HEK293 (cell line): ENCODE measurements at regions not wholly inside any gene's neighbourhood (a gene's known extent, or its start where the extent isn't known, plus 50 kb on each side); places are given as distances from the start of the nearest gene placed in this dataset.

Experiments used
- CTCF ChIA-PET: fragments of 350-600 bp; formaldehyde crosslinking; extraction: SDS; loops from one replicate; lab custom pipeline; 2021; ENCODE audit warnings: antibody characterized with exemption; lab: Yijun Ruan, JAX
- POLR2A ChIA-PET: fragments of 300-600 bp; formaldehyde crosslinking; extraction: SDS; loops from one replicate; lab custom pipeline; 2020; ENCODE audit warnings: antibody characterized with exemption, inconsistent platforms; lab: Yijun Ruan, JAX
- H3K27ac ChIP-seq: fragments of 200-500 bp; sonication (Bioruptor generic); 2 replicates; pipeline ENCODE4 v1.5.1; 2014; ENCODE audit warnings: low read depth, low read length, control low read depth, inconsistent platforms; ENCODE audit errors: extremely low read depth
- H3K36me3 ChIP-seq, 2 experiments: fragments of 200-500 bp in 1 of 2; sonication (Bioruptor generic) in 1 of 2; 1 replicate in 1 of 2; 2 replicates in 1 of 2; pipeline ENCODE4 v1.5.1; 2014 to 2017; ENCODE audit warnings: inconsistent platforms in 2 of 2, low read length in 2 of 2; ENCODE audit not compliant: control insufficient read depth in 2 of 2, insufficient read depth in 1 of 2
- H3K4me1 ChIP-seq: fragments of 200-500 bp; sonication (Bioruptor generic); 2 replicates; pipeline ENCODE4 v1.5.1; 2014; ENCODE audit warnings: mild to moderate bottlenecking, low read length, inconsistent platforms; ENCODE audit not compliant: control insufficient read depth, insufficient read depth
- H3K4me3 ChIP-seq: 2 replicates; pipeline ENCODE4 v1.5.1; 2011; ENCODE audit warnings: low read depth, mild to moderate bottlenecking, control low read depth, low read length, moderate library complexity
- H3K9me3 ChIP-seq: fragments of 200-500 bp; sonication (Bioruptor generic); 2 replicates; pipeline ENCODE4 v1.5.1; 2014; ENCODE audit warnings: low read depth, low read length, inconsistent platforms; ENCODE audit not compliant: control insufficient read depth, insufficient read depth
- EGR2 ChIP-seq: fragments of 450-650 bp; formaldehyde crosslinking; IDR thresholded peaks from 2 replicates; pipeline ENCODE4 v1.5.1; 2016; ENCODE audit warnings: low read depth, missing biosample characterization, missing genetic modification characterization
- PATZ1 ChIP-seq: fragments of 450-650 bp; formaldehyde crosslinking; IDR thresholded peaks from 2 replicates; pipeline ENCODE4 v1.5.1; 2016; ENCODE audit warnings: missing biosample characterization, missing genetic modification characterization
- SCRT2 ChIP-seq: fragments of 450-650 bp; formaldehyde crosslinking; IDR thresholded peaks from 2 replicates; pipeline ENCODE4 v1.5.1; 2016; ENCODE audit warnings: missing biosample characterization, missing genetic modification characterization
- SP2 ChIP-seq: fragments of 450-650 bp; formaldehyde crosslinking; IDR thresholded peaks from 2 replicates; pipeline ENCODE4 v1.5.1; 2016; ENCODE audit warnings: missing biosample characterization, missing genetic modification characterization
- ZBTB10 ChIP-seq: fragments of 450-650 bp; formaldehyde crosslinking; IDR thresholded peaks from 2 replicates; pipeline ENCODE4 v1.5.1; 2016; ENCODE audit warnings: missing biosample characterization, missing genetic modification characterization
- ZFHX2 ChIP-seq: fragments of 450-650 bp; formaldehyde crosslinking; conservative IDR thresholded peaks from 2 replicates; pipeline ENCODE4 v1.5.1; 2016; ENCODE audit warnings: missing biosample characterization, missing genetic modification characterization
- ZFP37 ChIP-seq: fragments of 450-650 bp; formaldehyde crosslinking; IDR thresholded peaks from 2 replicates; pipeline ENCODE4 v1.5.1; 2016; ENCODE audit warnings: missing biosample characterization, missing genetic modification characterization
- ZNF121 ChIP-seq: fragments of 450-650 bp; formaldehyde crosslinking; IDR thresholded peaks from 2 replicates; pipeline ENCODE4 v1.5.1; 2016; ENCODE audit warnings: missing biosample characterization, missing genetic modification characterization
- ZNF362 ChIP-seq: fragments of 450-650 bp; formaldehyde crosslinking; IDR thresholded peaks from 2 replicates; pipeline ENCODE4 v1.5.1; 2016; ENCODE audit warnings: missing biosample characterization, missing genetic modification characterization
- ZNF510 ChIP-seq: fragments of 450-650 bp; formaldehyde crosslinking; IDR thresholded peaks from 2 replicates; pipeline ENCODE4 v1.5.1; 2018; ENCODE audit warnings: mild to moderate bottlenecking, missing genetic modification characterization, missing biosample characterization; ENCODE audit not compliant: insufficient replicate concordance
- ZNF830 ChIP-seq: fragments of 450-650 bp; IDR thresholded peaks from 2 replicates; pipeline ENCODE4 v1.5.0; 2018; ENCODE audit warnings: missing biosample characterization, missing genetic modification characterization, low read depth, mild to moderate bottlenecking, moderate library complexity
- ZSCAN23 ChIP-seq: fragments of 450-650 bp; formaldehyde crosslinking; IDR thresholded peaks from 2 replicates; pipeline ENCODE4 v1.5.1; 2016; ENCODE audit warnings: missing biosample characterization, missing genetic modification characterization

GRCh38 chr11:13897646-13898276, 64.8 kb upstream of the SPON1 start:
- no peaks in the 10 kb centered on the region for H3K36me3 ChIP-seq
- no peak overlapping the region for H3K27ac ChIP-seq
- TF ChIP-seq ZFHX2 (tag by site-specific recombination) (0 out of 2 replicates have a peak, but pooled peaks have one; percentile 9), SCRT2 (tag by site-specific recombination) (no peak)
- H3K4me1 ChIP-seq: no peaks in the 10 kb centered on the region
- no peak overlapping the region for H3K4me3 ChIP-seq
- no peaks in the 10 kb centered on the region for H3K9me3 ChIP-seq
- ChIA-PET POLR2A (no interaction called here), CTCF (no interaction called here)

GRCh38 chr11:13899603-13900002, 62.9 kb upstream of the SPON1 start:
- ChIA-PET POLR2A (no interaction called here), CTCF (no interaction called here)
- Histone ChIP-seq H3K4me3 (no peak overlapping the region), H3K36me3 (no peaks in the 10 kb centered on the region), H3K9me3 (no peaks in the 10 kb centered on the region), H3K4me1 (no peaks in the 10 kb centered on the region), H3K27ac (no peak overlapping the region)
- TF ChIP-seq SP2 (no peak), ZFP37 (tag by site-specific recombination) (no peak), EGR2 (tag by site-specific recombination) (no peak), ZBTB10 (tag by site-specific recombination) (no peak)

- no peaks in the 10 kb centered on the region for H3K36me3 ChIP-seq
- no peak overlapping the region for H3K4me3 ChIP-seq
- TF ChIP-seq ZSCAN23: no peak
- no peak for TF ChIP-seq ZNF510 (tag by site-specific recombination)
- no peak for TF ChIP-seq ZNF121
- TF ChIP-seq ZNF830: no peak
- no peak for TF ChIP-seq PATZ1 (tag by site-specific recombination)
- no peak for TF ChIP-seq ZNF362 (tag by site-specific recombination)
- no peaks in the 10 kb centered on the region for H3K4me1 ChIP-seq
- ChIA-PET POLR2A (no interaction called here), CTCF (no interaction called here)
- no peaks in the 10 kb centered on the region for H3K9me3 ChIP-seq
- no peak overlapping the region for H3K27ac ChIP-seq
These were observed 60.0 kb upstream of the SPON1 start for GRCh38 chr11:13902523-13902922.
